ENCODE measurements at regions not wholly inside any gene's neighbourhood (a gene's known extent, or its start where the extent isn't known, plus 50 kb on each side); places are given as distances from the start of the nearest gene placed in this dataset.

GRCh38 chr12:68451261-68452077 is 119.3 kb upstream of the MDM1 start:
- TF ChIP-seq ZC3H10 (CRISPR knock-in tag; IDR thresholded peaks at IDR 0.05) (no peak), CREB5 (CRISPR knock-in tag; IDR thresholded peaks at IDR 0.05; ENCODE audit: low read depth) (no peak), ZFP3 (CRISPR knock-in tag; IDR thresholded peaks at IDR 0.05) (no peak), PATZ1 (CRISPR knock-in tag; IDR thresholded peaks at IDR 0.05; ENCODE audit: borderline replicate concordance) (no peak), GLIS3 (CRISPR knock-in tag; IDR thresholded peaks at IDR 0.05) (no peak), BACH2 (CRISPR knock-in tag; IDR thresholded peaks at IDR 0.05; ENCODE audit: borderline replicate concordance) (no peak), POU6F1 (CRISPR knock-in tag; IDR thresholded peaks at IDR 0.05; ENCODE audit: borderline replicate concordance, low read depth) (no peak)
